CD14-positive monocyte (primary cell): ENCODE measurements at regions not wholly inside any gene's neighbourhood (a gene's known extent, or its start where the extent isn't known, plus 50 kb on each side); places are given as distances from the start of the nearest gene placed in this dataset.

ENCODE experiments used
- DNase-seq, 3 donors: peaks; one replicate each; pipeline ENCODE4 v3.0.0-alpha.2; 2011 to 2022
- H2AFZ ChIP-seq: 2 replicates; pipeline ENCODE4 v1.6.0; 2012; ENCODE audit warnings: mild to moderate bottlenecking, low read depth, low read length, inconsistent platforms; ENCODE audit not compliant: insufficient read depth, poor library complexity, severe bottlenecking
- H3K27ac ChIP-seq, 2 donors: 1 replicate in 1 of 2; 2 replicates in 1 of 2; pipeline ENCODE4 v1.5.1; 2012 to 2013; ENCODE audit warnings: low read length in 2 of 2, control low read depth in 1 of 2, inconsistent platforms in 1 of 2, low read depth in 1 of 2, mild to moderate bottlenecking in 1 of 2
- H3K27me3 ChIP-seq, 2 donors: one replicate each; pipeline versions ENCODE4 v1.6.0 to v1.6.1; 2011 to 2013; ENCODE audit warnings: low read length in 2 of 2; ENCODE audit not compliant: control insufficient read depth in 2 of 2, insufficient read depth in 2 of 2
- H3K36me3 ChIP-seq, 2 donors: replicated peaks in 1 of 2; 1 replicate in 1 of 2; 2 replicates in 1 of 2; pipeline versions ENCODE4 v1.5.1 to v1.6.1; 2012 to 2013; ENCODE audit warnings: low read length in 2 of 2, control low read depth in 1 of 2, inconsistent platforms in 1 of 2, mild to moderate bottlenecking in 1 of 2; ENCODE audit not compliant: insufficient read depth in 2 of 2, control insufficient read depth in 1 of 2
- H3K4me1 ChIP-seq, 2 donors: 1 replicate in 1 of 2; 2 replicates in 1 of 2; pipeline versions ENCODE4 v1.5.1 to v1.6.1; 2012 to 2013; ENCODE audit warnings: low read length in 2 of 2, control low read depth in 1 of 2, inconsistent platforms in 1 of 2, mild to moderate bottlenecking in 1 of 2, moderate library complexity in 1 of 2; ENCODE audit not compliant: insufficient read depth in 2 of 2, control insufficient read depth in 1 of 2
- H3K4me2 ChIP-seq: replicated peaks from 2 replicates; pipeline ENCODE3; 2012; ENCODE audit warnings: low read length, moderate library complexity, mild to moderate bottlenecking; ENCODE audit not compliant: poor library complexity, severe bottlenecking; ENCODE audit errors: extremely low read depth
- H3K4me3 ChIP-seq, 3 experiments: fragments of 200-600 bp in 1 of 3; sonication (generic) in 1 of 3; replicated peaks in 1 of 3; 1 replicate in 2 of 3; 2 replicates in 1 of 3; pipeline ENCODE4 v1.5.1; 2011 to 2013; ENCODE audit warnings: low read length in 3 of 3, mild to moderate bottlenecking in 3 of 3, control low read depth in 2 of 3, low read depth in 2 of 3, inconsistent platforms in 1 of 3, moderate library complexity in 1 of 3
- H3K79me2 ChIP-seq: 2 replicates; pipeline ENCODE4 v1.6.0; 2012; ENCODE audit warnings: mild to moderate bottlenecking, control low read depth, inconsistent platforms, low read length, moderate library complexity; ENCODE audit not compliant: insufficient read depth
- H3K9ac ChIP-seq: 2 replicates; pipeline ENCODE4 v1.6.0; 2017; ENCODE audit warnings: low read length, mild to moderate bottlenecking; ENCODE audit not compliant: insufficient read depth, poor library complexity, severe bottlenecking
- H3K9me3 ChIP-seq, 2 donors: replicated peaks in 1 of 2; 1 replicate in 1 of 2; 2 replicates in 1 of 2; pipeline versions ENCODE4 v1.5.1 to v1.6.1; 2012 to 2013; ENCODE audit warnings: low read length in 2 of 2, control low read depth in 1 of 2; ENCODE audit not compliant: control insufficient read depth in 1 of 2, insufficient read depth in 1 of 2
- H4K20me1 ChIP-seq: 2 replicates; pipeline ENCODE4 v1.6.0; 2012; ENCODE audit warnings: mild to moderate bottlenecking, low read length, control low read depth, moderate library complexity; ENCODE audit not compliant: insufficient read depth
- H3K27ac Mint-ChIP-seq, 7 donors: one replicate each; pipeline ENCODE4 v1.8.0; 2020; ENCODE audit warnings: mild to moderate bottlenecking in 7 of 7, mixed read lengths in 7 of 7, moderate library complexity in 6 of 7, inconsistent platforms in 2 of 7
- H3K27me3 Mint-ChIP-seq, 3 donors: one replicate each; pipeline ENCODE4 v1.8.0; 2021 to 2022; ENCODE audit warnings: low read depth in 3 of 3, mild to moderate bottlenecking in 3 of 3, mixed read lengths in 3 of 3, moderate library complexity in 3 of 3, inconsistent platforms in 1 of 3
- H3K36me3 Mint-ChIP-seq, 2 donors: one replicate each; pipeline ENCODE4 v1.8.0; 2020; ENCODE audit warnings: mixed read lengths in 2 of 2, inconsistent platforms in 1 of 2, mild to moderate bottlenecking in 1 of 2
- H3K4me1 Mint-ChIP-seq: one replicate; pipeline ENCODE4 v1.8.0; 2020; ENCODE audit warnings: mild to moderate bottlenecking, mixed read lengths
- H3K4me3 Mint-ChIP-seq, 2 donors: one replicate each; pipeline ENCODE4 v1.8.0; 2020; ENCODE audit warnings: mild to moderate bottlenecking in 2 of 2, mixed read lengths in 2 of 2, moderate library complexity in 1 of 2
- H3K9me3 Mint-ChIP-seq, 7 donors: one replicate each; pipeline ENCODE4 v1.8.0; 2020 to 2022; ENCODE audit warnings: mixed read lengths in 7 of 7, mild to moderate bottlenecking in 6 of 7, moderate library complexity in 6 of 7, inconsistent platforms in 2 of 7
- WGBS: methylation state at CpG from one replicate; pipeline ENCODE4 v1.1.5; 2013; ENCODE audit warnings: missing lambda C conversion rate; ENCODE audit not compliant: insufficient coverage; 5-methylcytosine and 5-hydroxymethylcytosine counted together
- intact Hi-C, 2 donors: fragments of 100-400 bp; cut with micrococcal nuclease; formaldehyde crosslinking; loops; one replicate each; pipeline versions ENCODE4 v1.15.0 to v1.15.1; 2023
- TF ChIP-seq, protein P1 (sequence below): fragments of 200-600 bp; IDR thresholded peaks from one replicate; pipeline ENCODE4 v1.8.0; 2022; ENCODE audit warnings: antibody characterized with exemption, mild to moderate bottlenecking

DNA sequence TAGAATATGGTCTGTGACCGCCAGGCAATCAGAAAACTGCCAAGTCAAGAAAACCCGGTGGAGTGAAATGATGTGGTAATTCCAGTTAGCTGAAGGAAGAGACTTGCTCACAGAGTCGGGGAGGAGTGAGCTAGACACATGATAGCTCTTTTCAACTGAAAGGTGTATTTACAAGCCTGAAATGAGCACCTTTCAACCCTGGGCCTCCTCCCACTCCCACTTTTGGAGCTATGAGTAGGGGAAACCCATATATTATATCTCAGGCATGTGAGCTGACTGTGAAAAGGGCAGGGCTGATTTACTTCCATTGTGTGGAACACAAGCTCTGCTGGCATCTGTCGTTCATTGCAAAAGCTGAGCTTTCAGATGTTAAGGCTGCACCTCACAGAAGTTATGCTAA is 960.2 kb downstream of the TUSC7 start:
- DNase-seq = no peak
- Mint-ChIP-seq H3K36me3 (no peaks in the 10 kb centered on the region), H3K27me3 (peaks cover 0 to 3% (median 2%) of the 10 kb centered on the region in 3 donors), H3K9me3 (peaks cover 0 to 6% (median 0%) of the 10 kb centered on the region in 7 donors), H3K27ac (no peak overlapping the region), H3K4me1 (no peaks in the 10 kb centered on the region), H3K4me3 (no peak overlapping the region)
- TF ChIP-seq, protein P1, sequence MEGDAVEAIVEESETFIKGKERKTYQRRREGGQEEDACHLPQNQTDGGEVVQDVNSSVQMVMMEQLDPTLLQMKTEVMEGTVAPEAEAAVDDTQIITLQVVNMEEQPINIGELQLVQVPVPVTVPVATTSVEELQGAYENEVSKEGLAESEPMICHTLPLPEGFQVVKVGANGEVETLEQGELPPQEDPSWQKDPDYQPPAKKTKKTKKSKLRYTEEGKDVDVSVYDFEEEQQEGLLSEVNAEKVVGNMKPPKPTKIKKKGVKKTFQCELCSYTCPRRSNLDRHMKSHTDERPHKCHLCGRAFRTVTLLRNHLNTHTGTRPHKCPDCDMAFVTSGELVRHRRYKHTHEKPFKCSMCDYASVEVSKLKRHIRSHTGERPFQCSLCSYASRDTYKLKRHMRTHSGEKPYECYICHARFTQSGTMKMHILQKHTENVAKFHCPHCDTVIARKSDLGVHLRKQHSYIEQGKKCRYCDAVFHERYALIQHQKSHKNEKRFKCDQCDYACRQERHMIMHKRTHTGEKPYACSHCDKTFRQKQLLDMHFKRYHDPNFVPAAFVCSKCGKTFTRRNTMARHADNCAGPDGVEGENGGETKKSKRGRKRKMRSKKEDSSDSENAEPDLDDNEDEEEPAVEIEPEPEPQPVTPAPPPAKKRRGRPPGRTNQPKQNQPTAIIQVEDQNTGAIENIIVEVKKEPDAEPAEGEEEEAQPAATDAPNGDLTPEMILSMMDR = no peak
- Histone ChIP-seq H3K79me2 (no peaks in the 10 kb centered on the region), H4K20me1 (no peaks in the 10 kb centered on the region), H3K4me1 (no peaks in the 10 kb centered on the region), H3K4me2 (no peak overlapping the region), H3K36me3 (no peaks in the 10 kb centered on the region), H3K9ac (no peak overlapping the region), H3K27me3 (no peaks in the 10 kb centered on the region), H3K9me3 (no peaks in the 10 kb centered on the region), H3K27ac (no peak overlapping the region), H2AFZ (no peak overlapping the region), H3K4me3 (no peak overlapping the region)
- intact Hi-C loops = no loop called here
- WGBS = 92% methylated on average over 2 of the region's 4 CpGs

DNA sequence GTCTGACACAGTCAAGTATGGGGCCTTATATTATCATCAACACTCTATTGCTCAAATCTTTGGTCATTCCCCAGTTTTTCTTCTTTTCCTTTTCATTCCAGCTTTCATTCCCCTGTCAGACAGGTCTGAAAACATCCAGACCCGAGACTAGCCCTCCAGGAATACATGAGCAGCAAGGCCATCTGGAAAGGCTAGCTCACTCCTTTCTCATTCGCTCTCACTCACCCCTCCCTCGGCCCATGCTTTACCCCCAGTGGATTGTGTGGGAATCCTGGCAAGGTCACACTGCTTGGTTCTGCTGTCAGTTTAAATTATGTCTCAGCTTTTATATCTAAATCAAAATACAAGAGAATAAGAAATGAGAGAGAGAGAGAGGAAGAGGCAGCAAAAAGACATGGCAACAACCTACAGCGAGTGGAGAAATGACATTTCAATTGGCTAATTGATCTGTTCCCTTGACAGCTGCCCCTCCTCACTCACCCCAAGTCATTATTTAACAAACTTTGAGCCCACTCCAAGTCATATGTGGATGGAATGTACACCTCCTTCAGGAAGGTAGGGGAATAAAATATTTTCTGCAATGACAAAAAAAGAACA is 962.2 kb downstream of the TUSC7 start:
- no peak overlapping the region for H3K4me2 ChIP-seq
- no peaks in the 10 kb centered on the region for H3K79me2 ChIP-seq
- no peak overlapping the region for H3K27ac Mint-ChIP-seq
- H3K36me3 Mint-ChIP-seq = no peaks in the 10 kb centered on the region
- H2AFZ ChIP-seq = no peak overlapping the region
- TF ChIP-seq, protein P1 = no peak
- H3K9me3 Mint-ChIP-seq = peaks cover 0 to 6% (median 2%) of the 10 kb centered on the region in 7 donors
- no CpG with 5 or more reads among the region's 4 CpGs for WGBS
- no peak overlapping the region for H3K4me3 ChIP-seq
- no peak overlapping the region for H3K27ac ChIP-seq
- H3K27me3 ChIP-seq = no peaks in the 10 kb centered on the region
- no peaks in the 10 kb centered on the region for H3K9me3 ChIP-seq
- H3K4me1 Mint-ChIP-seq = no peaks in the 10 kb centered on the region
- H3K4me3 Mint-ChIP-seq = no peak overlapping the region
- H3K36me3 ChIP-seq = no peaks in the 10 kb centered on the region
- intact Hi-C loops = no loop called here
- H3K4me1 ChIP-seq = no peaks in the 10 kb centered on the region
- H3K9ac ChIP-seq = no peak overlapping the region
- DNase-seq = no peak
- no peaks in the 10 kb centered on the region for H4K20me1 ChIP-seq
- peaks cover 0 to 2% (median 1%) of the 10 kb centered on the region in 3 donors for H3K27me3 Mint-ChIP-seq
